ENCODE measurements at regions not wholly inside any gene's neighbourhood (a gene's known extent, or its start where the extent isn't known, plus 50 kb on each side); places are given as distances from the start of the nearest gene placed in this dataset.

DNA sequence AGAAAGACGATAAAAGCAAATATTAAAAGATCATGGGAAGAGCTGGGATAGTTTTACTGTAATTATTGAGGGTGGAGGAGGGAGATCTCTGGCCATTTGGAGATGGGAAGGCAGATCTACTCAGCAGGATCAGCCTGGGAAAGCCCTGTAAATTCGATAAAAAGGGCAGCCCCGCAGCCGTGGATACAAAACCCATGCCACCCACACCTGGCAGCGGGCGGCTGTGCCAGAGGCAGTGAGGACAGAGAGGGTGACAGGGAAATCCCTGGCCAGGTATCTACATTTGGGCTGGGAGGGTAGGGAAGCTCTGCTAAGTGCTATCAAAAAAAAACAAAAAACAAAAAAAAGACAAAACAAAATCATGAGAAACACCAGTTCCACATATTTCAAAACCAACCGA lies 379.2 kb upstream of the IRX1 start:
- no peak for DNase-seq

DNA sequence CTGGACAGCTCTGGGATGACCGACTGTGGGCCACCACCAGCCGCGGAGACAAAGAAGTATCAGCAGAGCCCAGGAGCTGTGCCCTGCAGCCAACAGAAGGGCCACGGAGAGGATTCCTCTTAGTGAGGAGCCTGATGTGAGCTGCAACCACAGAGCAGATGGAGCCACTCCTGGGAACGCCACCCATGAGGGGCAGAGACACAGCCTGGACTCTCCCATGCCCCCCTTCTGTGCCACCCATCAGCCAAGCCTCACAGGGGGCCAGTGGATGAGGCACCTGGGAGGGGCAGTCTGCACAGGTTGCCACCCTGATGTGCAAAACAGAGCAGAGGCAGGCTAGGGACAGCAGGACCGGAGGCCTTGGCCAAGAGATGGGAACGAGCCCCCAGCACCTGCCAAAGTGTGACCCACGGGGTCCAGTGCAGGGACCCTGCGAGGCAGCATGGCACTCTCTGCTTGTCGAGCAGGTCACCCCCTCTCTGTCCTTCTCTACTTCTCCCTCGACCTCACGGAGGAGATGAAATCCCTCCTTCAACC lies 380.7 kb upstream of the IRX1 start:
- DNase-seq = no peak

DNA sequence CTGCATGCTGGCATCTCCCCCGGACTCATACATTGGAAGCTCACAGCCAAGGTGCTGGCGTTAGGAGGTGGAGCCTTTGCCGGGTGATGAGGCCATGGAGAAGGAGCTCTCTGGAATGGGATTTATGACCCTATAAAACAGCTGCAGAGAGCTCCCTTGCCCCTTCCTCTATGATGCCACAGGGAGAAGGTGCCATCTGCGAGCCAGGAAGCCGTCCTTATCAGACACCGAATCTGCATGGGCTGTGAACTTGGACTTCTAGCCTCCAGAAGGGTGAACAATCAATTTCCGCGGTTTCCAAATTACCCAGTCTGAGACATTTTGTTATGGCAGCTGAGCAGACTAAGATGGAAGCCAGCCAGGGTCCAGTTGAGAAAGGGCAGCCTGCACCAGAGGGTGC lies 381.2 kb upstream of the IRX1 start:
- no peak for DNase-seq

DNA sequence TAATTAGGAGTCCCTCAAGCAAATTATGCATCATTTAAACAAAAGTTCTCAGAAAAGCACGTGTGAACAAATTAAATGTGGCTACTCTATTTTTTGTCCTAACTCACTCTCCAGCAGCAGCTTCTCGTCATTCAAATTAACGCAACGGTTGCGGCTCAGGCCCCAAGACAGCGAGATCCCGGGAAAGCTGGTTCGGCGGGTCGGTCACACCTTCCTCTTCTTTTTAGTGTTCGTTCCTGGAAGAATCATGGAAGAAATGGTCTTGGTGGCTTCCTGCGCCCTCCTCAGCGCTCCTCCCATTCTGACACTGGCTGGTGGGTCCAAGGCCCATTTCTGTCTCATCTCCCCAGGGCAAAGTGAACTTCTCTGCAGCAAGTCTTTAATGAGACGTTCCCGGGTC lies 382.8 kb upstream of the IRX1 start:
- no peak for DNase-seq

DNA sequence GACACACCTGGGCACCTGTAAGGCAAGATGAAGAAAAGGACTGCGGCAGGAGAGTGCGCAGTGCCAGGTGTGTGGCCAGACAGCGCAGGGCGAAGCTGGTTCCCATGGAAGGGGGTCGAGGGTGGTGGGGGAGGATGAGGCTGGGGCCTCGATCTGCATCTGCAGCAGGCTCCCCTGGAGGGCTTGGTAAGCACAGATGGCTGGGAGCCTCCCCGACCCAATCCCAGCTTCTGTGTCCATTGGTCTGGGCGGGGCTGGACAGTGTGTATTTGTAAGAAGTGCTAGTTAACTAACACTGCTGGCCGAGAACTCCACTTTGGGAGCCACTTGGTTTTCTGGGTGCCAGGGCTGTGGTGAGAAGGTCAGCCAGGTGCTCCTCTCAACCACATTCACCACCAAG lies 385.1 kb upstream of the IRX1 start:
- DNase-seq = no peak

DNA sequence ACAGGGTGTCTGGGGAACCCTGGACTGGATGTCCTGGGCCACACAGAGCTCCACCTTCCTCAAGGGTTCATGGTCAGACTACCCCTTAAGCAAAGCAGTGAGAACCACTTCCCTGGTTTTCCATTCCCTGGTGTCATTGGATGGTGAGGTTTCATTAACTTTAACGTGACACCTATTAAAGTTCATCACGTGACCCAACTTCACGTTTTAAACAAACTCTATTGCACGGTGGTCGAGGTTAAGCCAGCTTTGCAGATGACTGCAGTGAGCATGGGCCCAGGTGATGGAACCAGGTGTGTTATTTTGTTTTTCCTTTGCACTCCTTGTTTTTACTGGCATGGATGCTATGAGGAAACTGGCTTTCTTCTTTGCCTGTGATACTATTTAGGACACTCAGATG lies 385.7 kb upstream of the IRX1 start:
- DNase-seq = no peak

DNA sequence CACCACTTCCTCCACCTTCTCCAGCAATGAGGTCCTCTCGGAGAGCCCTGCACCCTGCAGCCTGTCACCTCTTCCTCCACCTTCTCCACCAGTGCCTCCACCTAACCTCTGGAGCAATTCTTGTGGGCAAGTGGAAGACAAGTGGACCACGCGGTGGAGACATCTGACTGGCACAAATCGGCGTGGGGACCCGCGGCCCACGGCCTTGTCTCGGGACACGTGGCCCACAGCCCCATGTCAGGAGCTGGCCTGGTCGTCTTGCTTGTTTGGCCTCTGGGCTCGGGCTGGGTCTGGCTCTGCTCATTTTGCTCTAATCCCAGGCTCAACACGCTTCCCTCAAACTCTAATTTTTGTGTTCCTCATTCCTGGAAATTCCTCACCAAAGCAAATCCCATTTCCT lies 393.1 kb upstream of the IRX1 start:
- DNase-seq = no peak

DNA sequence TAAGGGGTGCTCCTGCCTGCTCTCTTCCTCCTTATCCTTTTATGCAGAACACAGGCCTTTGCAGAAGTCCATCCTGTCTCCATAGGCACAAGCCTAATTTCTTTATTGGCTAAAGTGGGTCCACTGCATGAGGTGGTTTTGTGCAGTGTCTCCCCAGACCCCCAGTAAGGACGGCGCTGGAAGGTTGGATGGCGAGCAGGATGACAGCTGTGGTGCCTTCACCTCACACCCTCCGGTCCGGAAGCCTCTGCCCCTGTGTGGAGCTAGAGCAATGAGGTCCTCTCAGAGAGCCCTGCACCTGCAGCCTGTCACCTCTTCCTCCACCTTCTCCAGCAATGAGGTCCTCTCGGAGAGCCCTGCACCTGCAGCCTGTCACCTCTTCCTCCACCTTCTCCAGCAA lies 393.7 kb upstream of the IRX1 start:
- DNase-seq = no peak

DNA sequence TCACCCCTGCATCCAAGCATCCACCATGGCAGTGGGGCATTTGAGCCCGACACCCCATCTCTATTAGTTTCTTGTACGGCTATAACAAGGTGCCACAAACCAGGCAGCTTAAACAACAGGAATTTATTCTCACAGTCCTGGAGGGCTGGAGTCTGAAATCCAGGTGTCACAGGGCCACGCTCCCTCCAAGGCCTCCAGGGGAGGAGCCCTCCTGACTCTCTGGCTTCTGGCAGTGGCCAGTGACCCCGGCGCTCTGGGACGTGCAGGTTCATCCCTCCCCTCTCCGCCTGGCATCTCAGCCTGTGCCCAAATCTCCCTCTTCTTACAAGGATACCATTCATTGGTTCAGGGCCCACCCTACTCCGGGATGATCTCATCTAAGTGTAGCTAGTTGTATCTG lies 394.5 kb upstream of the IRX1 start:
- DNase-seq = no peak

DNA sequence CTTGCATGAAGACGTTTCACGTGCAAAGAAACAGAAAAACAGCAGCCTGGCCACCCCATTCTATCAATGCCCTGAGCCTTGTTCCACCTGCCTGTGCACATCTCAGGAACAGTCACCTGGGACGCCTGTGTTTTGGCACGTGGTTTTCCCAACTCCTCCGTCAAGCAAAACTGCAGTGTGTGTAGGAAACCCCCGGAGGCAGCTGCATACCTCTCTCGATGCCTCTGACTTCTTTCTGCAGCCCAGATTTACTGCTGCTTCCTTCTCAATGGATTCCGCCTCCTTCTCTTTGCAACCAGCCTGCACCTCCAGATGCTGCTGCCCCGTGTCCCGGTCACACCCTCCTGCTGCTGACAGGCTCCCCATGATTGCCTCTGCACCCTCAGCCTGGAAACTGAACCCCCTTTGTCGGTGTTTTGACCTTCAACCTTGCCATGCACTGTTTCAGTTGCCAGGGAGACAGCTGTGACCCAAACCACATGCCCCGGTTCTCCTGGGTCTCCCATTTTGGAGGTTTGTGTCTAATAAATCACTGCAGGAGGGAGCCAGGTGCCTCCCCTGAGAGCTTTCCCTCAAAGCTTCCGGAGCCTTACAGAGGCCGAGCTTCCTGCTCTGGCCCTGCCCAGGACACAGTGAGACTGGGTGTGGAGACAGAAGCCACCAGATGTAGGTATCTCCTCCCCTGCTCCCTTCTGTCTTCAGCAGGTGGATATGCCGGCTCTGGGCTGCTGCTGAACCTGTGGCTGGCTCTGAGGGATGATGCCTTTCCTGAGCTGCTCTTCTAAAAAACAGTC lies 395.5 kb upstream of the IRX1 start:
- DNase-seq = no peak

DNA sequence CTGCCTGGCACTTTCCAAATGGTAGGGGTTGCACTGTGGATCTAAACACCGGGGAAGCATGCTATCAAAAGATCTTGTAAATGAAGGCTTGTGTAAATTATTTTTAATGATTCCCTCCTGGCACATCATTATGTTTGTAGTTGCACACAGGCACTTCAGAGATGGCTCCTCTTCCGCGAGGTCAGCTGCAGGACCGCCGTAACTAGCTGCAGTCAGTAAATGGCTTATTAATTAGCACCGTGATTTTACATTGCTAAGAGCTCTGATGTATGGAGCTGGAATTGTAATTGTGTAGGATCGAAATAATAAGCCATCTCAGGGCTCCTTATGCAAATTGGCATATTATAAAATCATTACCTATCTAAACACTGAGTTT lies 397.6 kb upstream of the IRX1 start:
- no peak for DNase-seq

DNA sequence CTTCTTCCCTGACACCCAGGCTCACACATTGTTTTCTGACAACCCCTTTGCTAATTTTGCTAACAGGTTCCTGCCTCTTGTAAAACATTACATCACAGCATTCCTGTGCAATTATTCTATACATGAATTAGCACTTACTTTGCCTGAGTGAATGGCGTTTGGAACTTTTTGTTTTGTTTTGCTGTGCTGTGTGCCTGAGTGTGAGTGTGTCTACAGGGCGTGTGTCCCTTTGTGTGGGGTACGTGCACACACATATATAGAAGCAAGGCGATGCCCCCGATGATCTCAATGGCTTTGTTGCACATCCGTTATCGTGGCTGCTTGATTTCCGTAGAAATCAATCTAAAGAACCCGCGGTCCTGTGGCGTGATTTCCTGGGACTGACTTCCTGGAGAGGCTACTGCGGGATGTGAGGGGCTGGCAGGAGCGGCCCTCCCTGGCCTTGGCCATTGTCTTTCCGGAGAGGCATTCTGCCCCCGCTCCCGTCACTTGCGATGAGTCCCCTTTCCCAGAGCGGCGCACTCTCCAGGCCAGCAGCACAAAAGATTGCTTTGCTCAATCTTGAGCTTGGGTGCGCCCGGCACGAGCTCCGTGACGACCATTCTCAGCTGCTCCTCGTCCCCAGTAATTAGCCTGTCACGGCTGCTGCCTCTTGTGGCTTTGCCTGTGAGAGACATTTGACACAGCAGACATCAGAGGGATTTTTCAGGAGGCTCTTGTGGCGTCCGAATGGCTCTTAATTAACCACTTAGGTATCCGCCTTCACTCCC lies 398.1 kb upstream of the IRX1 start:
- DNase-seq = peak; percentile 93

DNA sequence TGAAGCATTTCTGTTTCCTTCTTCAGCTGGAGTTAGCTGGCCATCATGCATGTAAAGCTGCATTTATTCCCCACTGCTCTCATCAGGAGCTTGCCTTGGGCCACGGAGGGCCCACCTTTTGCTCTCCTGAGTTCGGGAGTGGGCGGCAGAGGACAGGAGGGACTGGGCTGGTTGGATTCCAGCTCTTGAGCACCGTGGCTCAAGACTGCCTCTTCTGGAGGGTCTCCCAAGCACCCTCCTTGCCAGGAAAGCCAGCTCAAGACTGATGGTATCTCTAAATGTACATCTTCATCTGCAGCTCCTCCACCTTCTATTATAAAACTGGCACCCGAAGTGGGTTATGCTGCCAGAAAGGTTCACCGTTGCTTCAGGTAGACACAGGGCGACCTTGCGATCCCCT lies 399.6 kb upstream of the IRX1 start:
- DNase-seq = peak; percentile 52

DNA sequence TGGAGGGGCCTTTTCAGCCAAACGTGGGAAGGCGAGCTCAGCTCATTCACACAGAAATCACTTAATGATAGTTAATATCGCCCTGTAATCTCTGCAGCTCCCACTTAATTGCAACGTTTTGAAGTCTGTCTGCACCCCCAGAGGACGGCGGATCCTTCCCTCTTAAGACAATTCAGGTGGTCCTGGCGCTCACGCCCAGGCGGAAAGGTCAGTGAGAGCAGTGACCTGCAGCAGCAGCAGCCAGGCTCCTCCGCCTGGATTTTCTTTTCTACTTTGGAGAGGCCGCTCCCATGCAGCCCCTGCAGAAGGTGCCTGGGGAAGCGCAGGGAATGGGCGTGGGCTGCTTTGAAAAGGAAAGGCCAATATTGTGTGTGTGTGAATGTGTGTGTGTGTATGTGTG lies 400.9 kb upstream of the IRX1 start:
- no peak for DNase-seq

DNA sequence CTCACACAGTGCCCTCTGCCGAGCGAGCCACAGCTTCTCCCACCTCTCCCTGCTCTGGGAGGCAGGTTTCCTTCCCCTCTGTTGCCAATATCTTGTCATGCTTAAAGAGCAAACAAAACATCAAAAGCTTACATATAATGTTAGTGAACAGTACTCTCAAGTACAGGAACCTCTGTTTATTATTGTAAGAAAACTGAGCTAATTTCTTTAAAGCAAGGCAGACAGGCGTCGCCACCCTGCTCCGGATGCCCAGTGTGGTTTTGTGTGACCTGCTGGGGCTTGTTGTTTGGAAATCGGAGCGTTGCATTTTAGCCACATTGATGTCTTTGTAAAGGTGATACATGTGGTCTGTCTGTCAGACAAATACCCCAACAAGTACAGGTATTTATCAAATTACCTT lies 401.4 kb upstream of the IRX1 start:
- DNase-seq = no peak

DNA sequence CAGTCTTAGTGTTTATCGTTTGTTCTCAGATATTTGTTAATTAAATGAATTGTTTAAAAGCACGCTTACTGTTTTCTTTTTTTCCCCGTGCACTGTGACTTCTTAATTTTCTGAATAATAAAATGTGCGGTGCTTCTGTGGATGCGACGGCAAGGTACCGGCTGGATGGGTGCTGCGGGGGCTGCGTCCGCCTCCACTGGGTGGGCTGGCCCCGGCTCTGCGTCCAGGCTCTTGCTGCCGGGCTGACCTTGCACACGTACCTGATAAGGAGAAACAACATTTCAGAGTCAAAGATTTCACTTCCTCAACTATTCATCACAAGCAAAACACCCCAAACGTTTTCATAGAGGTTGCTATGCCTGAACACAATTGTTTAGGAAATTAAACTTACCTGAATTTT lies 404.0 kb upstream of the IRX1 start:
- no peak for DNase-seq

DNA sequence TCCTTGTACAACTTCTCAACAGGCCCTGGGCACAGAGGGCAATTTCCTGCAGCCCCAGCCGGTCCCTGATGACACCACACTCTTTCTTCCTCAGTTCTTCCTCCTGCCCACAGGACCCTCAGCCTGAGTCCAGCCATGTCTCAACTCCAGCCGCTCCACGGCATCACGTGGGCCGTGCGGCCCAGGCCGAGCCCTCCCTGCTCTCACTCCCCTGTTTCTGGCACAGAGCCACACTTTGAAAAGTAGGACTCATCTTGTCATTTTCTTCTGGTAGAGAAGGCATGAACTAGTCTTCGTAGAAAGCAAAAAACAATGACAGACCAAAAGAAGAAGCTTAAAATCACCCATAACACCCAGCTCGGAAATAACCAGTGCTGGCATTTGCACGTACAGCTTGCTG lies 404.7 kb upstream of the IRX1 start:
- DNase-seq = no peak

DNA sequence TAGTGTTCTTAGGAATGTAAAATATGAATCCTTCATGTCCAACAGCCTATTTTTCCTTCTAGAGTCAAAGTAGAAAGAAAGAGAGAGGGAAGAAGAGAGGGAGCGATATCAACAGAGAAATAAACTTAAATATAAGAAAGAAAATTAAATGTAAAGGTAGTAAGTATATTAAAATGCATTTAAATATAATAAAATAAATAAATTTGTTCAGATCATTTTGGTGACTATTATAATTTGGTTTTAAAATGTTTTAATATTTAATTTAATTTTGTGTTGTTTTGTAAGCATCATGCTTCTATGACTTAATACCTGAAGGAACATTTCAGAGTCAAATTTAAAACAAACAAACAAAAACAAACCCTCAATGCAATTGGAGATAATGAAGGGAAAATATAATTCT lies 405.2 kb upstream of the IRX1 start:
- DNase-seq = no peak

DNA sequence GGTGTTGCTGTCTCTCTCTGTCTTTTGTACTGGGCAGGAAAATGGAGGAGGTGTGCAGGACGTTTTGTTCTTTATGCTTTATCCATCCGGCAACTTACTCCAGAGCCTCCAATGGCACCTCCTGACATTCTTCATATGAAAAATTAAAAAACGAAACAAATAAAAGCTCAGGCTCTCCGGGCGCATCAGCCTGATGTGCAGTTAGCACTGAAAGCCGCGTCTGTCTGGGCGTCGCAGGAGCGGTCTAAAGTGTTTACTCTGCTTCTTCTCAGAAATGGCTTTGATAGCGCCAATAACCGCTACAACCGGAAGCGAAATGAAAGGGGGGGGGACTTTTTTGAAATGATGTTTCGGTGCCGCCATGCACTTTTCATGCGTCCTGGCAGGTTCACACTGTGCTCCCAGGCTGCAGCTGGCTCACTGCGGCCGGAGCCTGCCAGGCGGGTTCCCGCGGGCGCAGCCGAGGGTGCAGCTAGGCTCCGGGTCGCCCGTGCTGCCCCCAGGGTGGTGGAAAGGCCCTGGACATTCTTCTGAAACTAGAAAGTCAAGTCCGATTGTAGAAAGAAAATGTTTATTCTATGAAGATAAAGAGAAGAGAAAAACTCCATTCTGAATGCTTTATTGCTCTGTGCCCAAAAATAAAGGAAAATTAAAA lies 407.7 kb upstream of the IRX1 start:
- DNase-seq = no peak

DNA sequence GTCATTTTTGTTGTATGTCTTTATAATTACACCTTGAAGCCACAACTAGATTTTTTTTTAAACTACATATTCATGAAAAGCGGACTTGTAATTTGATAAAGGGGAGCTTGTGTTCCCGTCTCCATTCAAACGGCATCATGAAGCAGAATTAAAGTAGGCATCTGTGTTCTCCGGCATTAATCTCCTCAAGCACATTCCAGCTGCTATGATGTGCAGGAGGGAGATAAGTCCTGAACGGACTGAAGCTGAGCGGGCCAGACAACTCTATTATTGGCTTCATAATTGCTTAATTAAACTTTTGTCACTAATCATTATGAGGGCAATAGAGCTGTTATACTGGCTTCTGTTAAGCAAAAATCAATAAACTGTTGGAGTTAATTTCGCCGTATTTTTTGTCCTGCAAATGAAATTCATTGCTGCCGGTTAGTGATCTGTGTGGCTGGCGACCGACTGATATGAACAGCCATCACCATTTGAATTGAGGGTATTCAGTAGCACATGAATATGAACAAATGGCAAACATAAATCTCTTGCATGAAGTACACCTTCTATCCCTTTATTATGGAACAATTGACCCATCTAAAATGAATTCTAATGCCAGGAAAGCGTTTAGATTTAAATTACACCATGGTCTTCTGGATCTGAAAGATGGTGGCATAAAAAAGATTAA lies 408.8 kb upstream of the IRX1 start:
- DNase-seq = peak; percentile 67

DNA sequence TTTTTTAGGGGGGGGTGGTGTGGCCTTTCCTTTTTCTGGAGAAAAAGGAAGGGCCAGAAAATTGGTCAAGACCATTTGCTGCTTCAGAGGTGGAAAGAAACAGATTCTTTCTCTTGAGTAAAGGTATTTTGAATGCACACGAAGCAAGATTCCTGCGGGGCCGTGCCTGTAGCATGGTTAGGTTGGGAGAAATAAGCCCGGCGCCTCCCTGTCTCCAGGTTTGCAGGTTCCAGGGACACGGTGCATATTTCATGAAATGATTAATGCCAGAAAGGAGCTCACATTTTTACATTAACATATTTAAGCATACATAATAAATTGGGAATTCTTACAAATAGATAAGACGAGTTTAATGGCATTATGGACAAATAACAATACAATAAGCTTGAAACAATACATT lies 409.5 kb upstream of the IRX1 start:
- no peak for DNase-seq

DNA sequence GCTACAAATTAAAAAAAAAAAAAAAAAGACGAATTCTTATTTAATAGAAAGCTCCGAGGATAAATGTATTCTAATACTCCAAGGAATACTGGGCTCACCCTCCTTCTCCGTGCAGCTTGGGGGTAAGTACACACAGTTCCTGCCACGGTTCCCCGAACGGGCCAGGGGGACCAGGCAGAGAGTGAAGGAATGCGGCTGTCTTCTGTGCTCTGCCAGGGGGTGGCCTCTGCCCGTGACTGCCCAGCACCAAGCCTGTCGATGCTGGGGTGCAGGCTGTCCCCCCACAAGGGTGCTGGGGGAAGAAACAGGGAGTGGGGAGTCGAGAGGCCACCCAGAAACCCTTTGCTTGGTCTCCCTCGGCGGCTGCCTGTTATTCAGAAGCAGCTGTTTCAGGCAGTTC lies 410.1 kb upstream of the IRX1 start:
- no peak for DNase-seq

DNA sequence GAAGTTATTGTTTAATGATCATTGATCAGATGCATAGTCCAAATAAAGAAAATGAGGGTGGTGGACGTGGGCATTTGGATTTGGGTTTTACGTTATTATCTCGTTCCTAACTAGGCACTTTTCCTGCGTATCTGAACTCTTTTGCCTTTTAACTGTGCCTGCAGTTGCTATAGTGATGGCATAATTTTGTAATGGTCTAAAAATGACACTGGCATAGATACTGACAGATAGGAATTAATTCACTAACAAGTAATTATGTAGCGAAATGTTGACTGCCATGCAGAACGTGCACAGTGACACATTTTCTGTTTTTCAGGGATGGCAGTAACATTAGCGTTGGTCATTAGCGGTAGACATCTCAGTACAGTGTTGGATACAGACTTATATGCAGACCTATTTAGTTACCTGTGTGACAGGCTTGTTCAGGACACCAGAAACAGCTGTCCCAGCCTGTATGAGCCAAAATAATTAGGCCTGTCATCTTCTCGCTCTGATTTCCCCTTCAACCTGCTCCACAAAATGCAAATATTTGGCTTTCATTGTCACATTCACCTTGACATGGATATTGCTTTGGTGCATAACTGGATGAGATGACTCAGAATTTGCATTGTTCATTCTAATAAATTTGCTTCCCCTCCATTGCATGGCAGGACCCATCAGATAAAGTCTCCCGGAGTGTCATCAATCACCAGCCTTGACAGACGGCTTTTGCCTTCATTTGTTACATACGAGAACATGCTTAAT lies 413.3 kb upstream of the IRX1 start:
- no peak for DNase-seq
